ENCODE measurements at regions not wholly inside any gene's neighbourhood (a gene's known extent, or its start where the extent isn't known, plus 50 kb on each side); places are given as distances from the start of the nearest gene placed in this dataset.

DNA sequence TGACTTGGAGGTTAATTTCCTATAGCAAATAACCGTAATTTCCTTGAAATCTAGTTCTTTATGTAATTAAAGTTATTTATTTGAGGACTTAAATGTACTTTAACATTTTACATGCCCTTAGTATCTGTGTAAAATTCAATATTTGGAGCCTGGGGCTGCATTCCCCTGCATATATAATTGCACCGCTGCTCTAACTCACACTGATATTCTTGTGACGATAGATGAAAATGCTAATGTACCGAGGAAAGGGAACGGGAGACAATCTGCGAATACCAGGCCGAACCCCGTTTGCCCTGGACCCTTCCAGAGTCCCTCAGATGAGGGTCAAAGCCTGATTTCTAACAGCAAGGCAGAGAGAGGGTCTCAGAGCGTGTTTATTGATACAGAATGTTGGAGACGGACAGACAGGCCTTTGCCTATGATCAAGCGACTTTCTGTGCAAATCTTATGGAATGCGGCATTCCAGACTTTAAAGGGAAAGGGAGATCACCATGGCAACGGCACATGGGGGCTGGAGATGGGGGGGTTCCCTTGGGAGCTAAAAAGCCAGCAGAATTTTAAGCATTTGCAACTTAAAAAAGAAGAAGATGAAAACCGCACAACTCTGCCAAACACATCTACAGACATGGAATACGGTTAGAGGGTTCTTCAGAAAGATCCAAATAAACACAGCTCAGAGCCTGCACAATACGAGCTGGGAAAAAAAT lies 57.6 kb upstream of the TWIST2 start:
- DNase-seq (ENCODE audit: low read depth), result no peak
- TF ChIP-seq, protein P1, sequence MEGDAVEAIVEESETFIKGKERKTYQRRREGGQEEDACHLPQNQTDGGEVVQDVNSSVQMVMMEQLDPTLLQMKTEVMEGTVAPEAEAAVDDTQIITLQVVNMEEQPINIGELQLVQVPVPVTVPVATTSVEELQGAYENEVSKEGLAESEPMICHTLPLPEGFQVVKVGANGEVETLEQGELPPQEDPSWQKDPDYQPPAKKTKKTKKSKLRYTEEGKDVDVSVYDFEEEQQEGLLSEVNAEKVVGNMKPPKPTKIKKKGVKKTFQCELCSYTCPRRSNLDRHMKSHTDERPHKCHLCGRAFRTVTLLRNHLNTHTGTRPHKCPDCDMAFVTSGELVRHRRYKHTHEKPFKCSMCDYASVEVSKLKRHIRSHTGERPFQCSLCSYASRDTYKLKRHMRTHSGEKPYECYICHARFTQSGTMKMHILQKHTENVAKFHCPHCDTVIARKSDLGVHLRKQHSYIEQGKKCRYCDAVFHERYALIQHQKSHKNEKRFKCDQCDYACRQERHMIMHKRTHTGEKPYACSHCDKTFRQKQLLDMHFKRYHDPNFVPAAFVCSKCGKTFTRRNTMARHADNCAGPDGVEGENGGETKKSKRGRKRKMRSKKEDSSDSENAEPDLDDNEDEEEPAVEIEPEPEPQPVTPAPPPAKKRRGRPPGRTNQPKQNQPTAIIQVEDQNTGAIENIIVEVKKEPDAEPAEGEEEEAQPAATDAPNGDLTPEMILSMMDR (conservative IDR thresholded peaks at IDR 0.05; ENCODE audit: control insufficient read depth, insufficient read depth, low read depth, low read length), result no peak
- no peak overlapping the region for H3K4me3 ChIP-seq (ENCODE audit: control insufficient read depth, low read depth, low read length)

DNA sequence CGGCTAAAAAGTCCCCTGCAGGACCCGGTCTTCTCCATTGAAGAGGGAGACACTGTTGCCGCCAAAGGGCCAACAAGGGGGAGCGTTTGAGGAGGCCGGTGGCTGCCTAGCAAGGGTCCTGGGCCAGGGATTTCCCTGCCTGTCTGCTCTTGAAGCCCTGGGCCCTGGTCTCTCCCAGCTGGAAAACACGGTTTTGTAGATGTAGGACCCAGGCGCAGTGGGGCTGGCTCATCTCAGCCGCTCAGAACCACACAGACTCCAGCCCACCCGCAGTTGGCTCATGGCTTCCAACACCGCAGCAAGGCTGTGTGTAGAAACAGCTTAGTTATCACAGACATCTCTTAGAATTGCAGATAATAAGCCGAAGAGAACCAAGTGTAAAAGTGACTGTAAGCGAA lies 57.1 kb upstream of the TWIST2 start:
- TF ChIP-seq, protein P1 (conservative IDR thresholded peaks at IDR 0.05; ENCODE audit: control insufficient read depth, insufficient read depth, low read depth, low read length), result no peak
- no peak for DNase-seq (ENCODE audit: low read depth)
- no peak overlapping the region for H3K4me3 ChIP-seq (ENCODE audit: control insufficient read depth, low read depth, low read length)

DNA sequence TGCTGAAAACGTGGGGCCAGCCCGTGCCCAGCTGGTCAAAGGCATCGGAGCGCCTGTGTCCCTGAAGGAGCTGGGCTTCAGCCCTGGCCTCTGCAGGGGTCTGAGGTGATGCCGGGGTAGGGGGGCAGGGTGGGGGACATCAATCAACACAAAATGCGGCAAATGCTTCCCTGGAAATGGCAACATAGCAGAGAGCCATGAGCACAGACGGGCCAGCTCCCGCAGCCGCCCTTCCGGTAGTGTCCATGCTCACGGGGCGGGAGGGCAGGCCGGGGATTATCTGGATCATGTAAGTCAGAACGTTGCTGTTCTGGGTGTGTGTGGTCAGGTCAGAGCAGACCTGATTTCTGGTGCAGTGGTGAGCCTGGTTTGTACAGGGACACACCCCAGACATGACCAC lies 56.5 kb upstream of the TWIST2 start:
- DNase-seq (ENCODE audit: low read depth), result no peak
- no peak overlapping the region for H3K4me3 ChIP-seq (ENCODE audit: control insufficient read depth, low read depth, low read length)
- TF ChIP-seq, protein P1 (conservative IDR thresholded peaks at IDR 0.05; ENCODE audit: control insufficient read depth, insufficient read depth, low read depth, low read length), result no peak

DNA sequence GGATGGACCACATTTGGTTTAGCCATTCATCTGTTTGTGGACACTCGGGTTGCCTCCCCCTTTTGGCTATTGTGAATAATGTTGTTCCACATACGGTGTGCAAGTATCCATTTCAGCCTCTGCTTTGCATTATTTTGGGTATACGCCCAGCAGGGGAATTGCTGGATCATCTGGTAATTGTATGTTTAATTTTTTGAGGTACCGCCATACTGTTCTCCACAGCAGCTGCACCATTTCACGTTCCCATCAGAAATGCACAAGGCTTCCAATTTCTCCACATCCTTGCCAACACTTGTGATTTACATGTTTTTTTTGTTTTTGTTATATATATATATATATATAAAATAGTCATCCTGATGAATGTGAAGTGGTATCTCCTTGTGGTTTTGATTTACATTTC lies 54.6 kb upstream of the TWIST2 start:
- peak; percentile 43 for DNase-seq (ENCODE audit: low read depth)
- no peak overlapping the region for H3K4me3 ChIP-seq (ENCODE audit: control insufficient read depth, low read depth, low read length)
- TF ChIP-seq, protein P1 (conservative IDR thresholded peaks at IDR 0.05; ENCODE audit: control insufficient read depth, insufficient read depth, low read depth, low read length), result no peak

DNA sequence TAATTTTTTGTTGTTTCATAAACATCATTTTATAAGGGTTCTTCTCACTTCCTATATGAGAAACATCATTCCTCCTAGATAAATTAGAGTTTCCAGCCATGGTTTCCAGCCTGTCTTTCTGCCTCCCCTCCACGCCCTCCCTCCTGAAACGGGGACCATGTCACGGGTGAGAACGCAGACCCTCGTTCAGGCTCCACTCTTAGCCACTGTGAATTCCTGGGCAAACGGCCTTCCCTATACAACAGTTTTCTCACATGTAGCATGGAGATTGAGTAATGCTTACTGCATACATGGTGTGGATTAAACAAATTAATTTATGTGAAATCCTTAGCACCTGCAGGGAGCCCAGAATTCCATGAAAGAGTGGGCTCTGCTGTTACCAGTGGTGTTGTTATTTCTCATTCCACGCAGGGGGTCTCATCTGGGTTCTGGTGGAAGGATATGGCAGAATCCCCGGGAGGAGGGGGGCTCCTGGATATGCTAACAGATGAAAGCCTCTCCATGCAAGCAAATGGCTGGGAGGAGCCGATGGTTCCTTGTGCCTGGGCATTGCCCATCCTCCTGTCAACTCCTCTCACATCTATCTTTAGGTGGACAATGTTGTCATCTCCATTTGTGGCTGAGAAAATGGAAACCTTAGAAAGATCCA lies 54.0 kb upstream of the TWIST2 start:
- TF ChIP-seq, protein P1 (conservative IDR thresholded peaks at IDR 0.05; ENCODE audit: control insufficient read depth, insufficient read depth, low read depth, low read length), result no peak
- no peak overlapping the region for H3K4me3 ChIP-seq (ENCODE audit: control insufficient read depth, low read depth, low read length)
- no peak for DNase-seq (ENCODE audit: low read depth)

DNA sequence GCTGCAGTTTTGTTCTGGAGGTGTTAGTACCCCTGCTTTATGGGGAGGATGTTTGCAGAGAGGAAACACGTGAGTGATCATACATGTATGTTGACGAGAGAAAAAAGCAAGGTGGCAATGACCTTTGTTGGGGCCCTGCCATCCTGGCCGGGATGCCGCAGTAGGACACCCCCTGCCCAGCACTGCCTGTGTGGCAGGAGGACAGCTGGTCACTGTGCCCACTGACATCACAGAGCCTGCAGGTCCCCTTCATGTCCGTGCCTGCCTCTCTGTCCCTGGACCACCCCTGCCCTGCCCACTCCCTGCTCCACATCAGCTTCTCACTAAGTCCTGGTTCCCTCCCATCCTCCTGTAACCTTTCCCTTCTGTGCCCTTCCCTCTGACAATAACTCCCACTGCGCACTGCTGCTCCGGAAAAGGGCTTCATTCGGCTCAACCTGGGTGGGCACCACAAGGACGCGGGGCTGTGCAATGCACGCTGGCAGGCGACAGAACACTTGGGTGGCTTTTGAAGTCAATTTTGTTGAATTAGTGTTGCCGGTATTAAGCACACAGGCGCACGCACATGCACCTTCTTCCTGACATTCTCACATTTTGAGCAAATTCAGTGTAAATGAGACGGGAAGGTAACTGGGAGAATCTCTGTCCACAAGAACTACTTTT lies 51.5 kb upstream of the TWIST2 start:
- TF ChIP-seq, protein P1 (conservative IDR thresholded peaks at IDR 0.05; ENCODE audit: control insufficient read depth, insufficient read depth, low read depth, low read length), result no peak
- no peak overlapping the region for H3K4me3 ChIP-seq (ENCODE audit: control insufficient read depth, low read depth, low read length)
- no peak for DNase-seq (ENCODE audit: low read depth)
